Epidermal melanocyte (primary cell): ENCODE measurements at regions not wholly inside any gene's neighbourhood (a gene's known extent, or its start where the extent isn't known, plus 50 kb on each side); places are given as distances from the start of the nearest gene placed in this dataset.

Experiments used
- DNase-seq: peaks from one replicate; pipeline ENCODE4 v3.0.0; 2011; ENCODE audit warnings: low spot score; ENCODE audit not compliant: insufficient read length

DNA sequence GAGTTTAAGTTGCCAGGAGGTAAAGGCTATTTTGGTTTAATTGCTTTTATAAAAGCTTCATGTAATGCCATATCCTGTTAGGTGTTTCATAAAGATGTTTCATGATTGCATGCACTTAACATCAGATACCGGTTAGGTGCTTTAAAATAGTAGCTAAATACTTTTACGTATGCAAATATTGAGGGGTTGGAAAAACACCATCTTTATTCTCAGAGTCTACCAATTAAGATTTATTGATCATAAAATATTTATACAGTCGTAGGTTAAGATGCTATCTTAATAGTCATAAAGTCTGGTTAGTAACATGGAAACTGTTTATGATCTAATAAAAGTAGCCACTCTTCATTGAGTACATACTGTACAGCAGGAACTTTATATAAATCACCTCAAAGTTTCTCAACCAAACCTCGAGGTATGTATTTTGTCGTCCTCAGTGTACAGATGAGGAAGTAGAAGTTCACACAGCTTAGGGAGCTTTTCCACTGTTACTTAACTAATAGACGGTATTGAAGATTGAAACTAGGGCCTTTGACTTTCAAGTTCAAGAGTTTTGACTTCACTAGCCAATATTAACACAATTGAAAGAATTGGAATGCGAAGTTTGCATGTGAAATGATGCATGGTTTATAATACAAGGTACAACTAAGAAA lies 897.1 kb downstream of the GATA3 start:
- no peak for DNase-seq

DNA sequence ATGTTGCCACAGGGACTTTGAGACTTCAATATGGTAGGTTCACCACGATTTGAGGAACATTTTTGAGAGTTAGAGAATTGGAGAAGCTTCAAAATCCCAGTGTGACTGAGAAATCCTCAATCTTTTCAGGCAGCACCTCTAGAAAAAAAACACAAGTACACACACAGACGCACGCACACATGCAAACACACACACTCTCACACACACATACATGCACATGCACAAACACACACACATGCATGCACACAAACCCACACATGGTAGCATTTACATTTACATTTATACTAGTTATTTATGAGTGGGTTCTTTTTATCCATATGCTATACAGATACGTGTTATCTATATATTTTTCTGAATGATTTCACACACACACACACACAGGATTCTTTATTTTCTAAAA lies 901.9 kb downstream of the GATA3 start:
- no peak for DNase-seq

DNA sequence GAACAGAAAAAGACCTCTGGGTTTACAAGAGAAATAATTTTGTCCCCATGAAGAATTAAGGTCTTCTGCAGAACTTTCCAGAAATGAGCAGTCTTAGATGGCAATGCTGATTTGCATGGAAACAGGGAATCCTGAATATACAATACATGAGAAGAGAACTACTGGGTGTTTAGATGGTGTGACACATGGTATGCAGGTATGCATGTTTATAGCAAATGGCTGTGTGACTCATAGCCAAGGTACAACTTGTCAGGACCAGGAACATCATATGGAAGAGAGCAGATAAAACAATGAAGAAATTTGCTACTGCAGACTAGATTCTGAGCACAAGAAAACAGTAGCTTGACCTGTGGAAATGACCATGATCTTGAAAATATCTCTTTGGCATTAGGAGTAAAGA lies 907.8 kb downstream of the GATA3 start:
- DNase-seq: no peak

DNA sequence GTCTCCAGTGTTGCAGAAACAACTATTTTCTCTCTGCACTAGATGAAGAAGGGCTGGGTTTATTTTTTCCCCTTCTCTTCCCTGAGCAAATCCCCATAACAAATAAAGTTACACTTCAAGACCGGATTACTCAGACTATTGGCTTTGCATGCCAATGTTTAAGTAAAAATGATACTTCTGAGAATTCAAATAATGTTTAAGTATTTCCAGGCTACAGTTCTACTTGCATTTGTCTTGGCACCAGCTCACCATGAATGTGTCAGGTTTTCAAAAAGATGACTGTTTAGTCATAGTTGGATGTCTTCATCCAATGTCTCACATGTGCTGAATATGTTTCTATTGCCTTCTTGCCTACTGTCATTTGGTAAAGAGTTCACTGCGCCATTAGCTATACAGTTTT lies 912.6 kb downstream of the GATA3 start:
- no peak for DNase-seq

DNA sequence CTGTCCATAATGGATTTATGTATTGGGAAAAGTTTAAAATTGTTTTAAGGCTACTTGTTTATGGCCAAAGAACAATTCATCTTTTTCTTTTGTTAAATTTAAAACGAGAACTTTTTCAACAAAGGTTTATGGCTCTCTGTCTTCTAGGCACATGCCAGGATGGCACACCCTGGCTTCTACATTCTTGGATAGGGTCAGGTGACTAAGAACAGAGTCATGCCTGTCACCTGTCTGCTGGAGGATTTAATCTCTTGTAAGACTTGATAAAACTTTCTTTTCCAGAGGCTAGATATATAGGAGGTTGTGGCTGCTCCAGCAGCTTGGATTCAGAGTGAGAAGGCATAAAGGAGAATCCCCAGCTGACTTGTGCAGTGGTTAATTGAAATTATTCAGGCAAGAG lies 915.4 kb downstream of the GATA3 start:
- no peak for DNase-seq

DNA sequence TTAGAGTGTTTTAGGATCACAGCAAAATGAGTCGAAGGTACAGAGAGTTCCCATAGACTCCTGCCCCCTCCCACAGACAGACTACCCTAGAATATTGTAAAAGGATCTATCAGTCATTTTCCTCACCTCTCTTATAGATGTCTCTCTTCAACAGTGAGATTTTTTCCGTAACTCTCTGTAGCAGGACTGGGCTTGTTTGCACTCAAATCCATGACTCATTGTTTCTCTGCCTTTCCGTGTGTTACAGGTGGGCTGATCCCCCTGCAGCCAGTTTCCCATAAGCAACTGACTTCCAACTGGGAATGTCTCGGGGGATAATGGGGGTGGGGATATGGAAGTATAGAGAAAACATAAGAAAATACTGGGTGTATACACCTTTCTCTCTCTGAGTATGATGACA lies 921.0 kb downstream of the GATA3 start:
- DNase-seq: no peak

DNA sequence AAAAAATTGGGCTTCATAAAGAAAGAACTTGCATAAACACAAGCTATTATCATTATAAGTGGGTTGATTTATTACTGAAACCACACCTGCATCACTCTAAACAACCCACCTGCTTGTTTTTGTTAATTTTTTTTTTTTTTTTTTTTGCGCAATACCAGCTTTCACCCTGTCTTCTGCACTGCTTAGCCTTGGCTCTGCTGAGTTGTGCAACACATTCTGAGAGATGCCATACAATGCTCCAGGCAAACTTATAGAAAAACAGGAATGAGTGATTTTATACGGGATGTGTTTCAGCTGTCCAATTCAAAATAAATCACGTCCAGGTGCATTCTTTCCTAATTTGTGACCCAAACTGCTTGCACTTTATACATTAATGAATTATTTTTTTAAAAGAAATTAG lies 923.6 kb downstream of the GATA3 start:
- no peak for DNase-seq

DNA sequence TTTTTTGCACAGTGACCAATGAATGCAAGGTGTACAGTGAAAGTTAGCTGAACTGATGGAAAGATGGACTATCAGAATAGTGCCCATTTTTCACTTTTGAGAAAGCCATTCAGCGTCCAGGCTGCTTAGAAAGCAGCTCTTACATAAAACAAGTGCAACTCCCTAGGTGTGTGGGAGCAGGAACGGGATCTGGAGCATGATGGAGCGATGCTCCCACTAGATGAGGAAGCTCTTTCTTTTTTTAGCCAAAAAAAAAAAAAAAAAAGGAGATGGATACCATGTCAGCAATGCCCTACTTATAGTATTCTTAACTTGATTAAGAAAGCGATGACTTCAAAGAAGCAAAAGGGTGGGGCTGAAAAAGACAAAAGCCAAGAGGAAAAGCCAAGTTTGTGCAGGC lies 925.5 kb downstream of the GATA3 start:
- DNase-seq: no peak

DNA sequence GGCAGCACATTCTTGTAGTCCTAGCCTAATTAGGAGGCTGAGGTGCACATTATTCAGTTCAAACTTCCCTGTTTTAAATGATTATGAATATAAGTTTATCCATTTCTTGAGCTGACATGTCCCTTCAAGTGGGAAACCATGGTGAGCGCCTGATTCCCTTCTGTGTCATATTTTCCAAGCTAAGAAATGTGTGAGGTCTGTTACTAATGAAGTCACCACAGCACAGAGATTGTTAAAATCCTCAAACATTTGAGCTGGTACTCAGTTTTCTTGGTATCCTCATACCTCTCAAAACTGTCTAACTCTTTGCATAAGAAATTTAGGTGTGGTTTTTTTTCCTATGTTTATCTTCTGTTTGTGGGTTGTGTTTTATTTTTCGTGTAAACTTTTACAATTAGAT lies 926.8 kb downstream of the GATA3 start:
- no peak for DNase-seq

DNA sequence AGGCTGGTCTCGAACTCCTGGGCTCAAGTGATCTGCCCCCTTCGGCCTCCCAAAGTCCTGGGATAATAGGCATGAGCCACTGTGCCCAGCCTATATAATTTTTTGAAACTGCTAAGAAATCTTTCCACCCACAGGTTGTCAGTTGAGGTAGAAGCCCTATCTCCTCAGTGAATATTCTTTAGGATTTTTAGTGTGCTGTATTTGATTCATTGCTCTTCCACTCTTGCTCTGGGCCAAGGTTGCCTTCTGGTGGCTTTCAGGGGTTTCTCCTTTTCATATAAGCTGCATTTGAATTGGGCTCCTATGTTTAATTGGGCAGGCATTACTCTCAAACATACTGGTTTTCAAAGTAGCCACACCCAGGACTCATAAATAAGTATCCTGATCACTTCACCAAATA lies 931.2 kb downstream of the GATA3 start:
- no peak for DNase-seq

DNA sequence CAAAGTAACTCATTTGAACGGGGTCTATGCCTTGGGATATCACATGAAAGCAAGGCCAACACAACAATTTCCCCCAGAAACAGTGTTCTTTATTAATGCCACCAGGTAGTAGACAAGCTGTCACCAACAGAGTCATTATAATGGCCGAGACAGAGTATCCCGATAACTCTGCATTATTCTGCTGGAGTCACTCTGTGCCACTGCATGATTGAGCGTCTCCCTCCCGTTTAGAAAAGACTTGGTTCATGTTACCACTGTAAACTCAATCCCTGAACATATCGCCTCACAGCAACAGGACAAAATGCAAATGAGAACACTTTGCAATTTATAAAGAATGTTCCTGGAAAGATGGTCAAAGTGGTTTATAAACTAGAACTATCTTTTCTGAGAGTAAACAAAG lies 932.5 kb downstream of the GATA3 start:
- DNase-seq: no peak

DNA sequence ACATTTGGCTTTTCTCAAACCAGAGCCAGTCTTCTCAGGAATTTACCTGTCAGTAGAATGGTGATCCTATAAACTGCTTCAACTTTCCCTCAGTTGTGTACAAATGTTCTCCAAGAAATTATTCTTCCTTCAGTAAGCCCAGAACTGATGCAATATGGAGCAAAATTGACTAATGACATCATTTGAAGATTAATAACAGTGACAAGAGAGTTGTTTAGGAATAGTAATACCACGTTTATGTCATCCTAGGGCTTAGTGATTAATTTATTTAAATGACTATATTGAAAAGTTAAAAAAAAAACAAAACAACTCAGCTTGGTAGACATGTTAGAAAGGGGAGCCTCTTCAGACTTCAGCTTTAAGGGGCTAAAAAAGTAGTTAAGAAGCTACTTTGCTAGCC lies 933.2 kb downstream of the GATA3 start:
- no peak for DNase-seq

DNA sequence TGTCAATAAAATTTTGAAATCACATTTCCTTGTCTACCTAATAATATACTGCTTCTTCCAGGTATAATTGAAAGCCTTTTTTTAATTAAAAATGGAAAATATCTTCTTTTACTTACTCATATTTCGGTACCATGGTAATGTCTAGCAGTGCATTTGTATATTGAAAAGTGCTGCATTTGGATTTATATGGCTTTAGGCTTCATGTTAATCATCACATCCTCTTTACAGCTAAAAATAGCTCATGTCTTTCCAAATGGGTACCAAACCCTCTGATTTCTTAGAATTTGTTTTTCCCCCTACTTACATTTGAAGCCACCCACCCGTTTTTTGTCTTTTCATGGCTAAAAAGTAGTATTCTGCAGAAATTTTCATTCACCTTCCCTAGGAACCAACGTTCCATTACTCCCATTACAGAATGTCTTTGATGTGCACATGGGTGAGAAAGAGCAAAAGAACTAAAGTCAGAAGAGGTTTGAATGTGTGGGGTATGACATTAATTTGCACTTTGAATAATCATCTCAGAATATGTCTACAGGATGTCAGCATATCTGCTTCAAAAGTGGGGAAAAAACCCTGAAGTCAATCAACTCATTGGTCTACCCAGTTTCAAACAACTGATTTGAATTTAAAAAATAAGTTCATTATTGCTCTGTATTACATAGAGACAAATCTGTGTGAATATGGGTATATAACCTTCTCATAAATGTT lies 935.9 kb downstream of the GATA3 start:
- DNase-seq: no peak

DNA sequence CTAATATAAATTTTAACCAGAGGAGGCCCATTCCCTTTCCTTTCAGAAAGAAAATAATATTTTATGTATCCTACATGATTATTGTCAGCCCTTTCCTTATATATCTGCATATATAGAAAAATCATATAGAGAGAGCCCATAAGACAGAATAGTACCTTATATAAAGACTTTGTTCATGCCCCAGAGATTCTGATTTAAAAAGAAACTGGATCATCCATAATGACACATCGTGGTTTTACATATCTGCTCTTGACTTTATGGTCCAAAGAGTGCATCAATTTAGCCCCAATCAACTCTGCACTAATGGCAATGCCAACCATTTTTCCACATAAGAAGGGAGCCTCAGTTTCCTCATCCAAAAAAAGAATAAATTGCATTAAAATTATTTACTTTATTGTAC lies 937.5 kb downstream of the GATA3 start:
- no peak for DNase-seq

DNA sequence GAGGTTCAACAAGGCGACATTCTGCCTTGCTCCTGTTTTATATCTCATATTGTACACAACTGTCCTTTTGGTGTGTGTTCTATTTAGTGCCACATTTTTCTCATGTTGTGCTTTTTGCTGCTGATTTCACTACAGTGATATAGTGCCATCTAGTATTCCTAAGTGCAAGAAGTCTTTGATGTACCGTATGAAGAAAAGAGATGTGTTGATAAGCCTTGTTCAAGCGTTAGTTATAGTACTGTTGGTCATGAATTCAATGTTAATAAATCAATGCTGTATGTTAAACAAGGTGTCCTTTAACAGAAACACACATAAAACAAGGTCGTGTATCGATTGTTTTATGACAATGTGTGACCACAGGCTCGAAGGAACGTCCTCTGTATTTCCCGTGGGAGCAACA lies 939.4 kb downstream of the GATA3 start:
- DNase-seq: no peak

DNA sequence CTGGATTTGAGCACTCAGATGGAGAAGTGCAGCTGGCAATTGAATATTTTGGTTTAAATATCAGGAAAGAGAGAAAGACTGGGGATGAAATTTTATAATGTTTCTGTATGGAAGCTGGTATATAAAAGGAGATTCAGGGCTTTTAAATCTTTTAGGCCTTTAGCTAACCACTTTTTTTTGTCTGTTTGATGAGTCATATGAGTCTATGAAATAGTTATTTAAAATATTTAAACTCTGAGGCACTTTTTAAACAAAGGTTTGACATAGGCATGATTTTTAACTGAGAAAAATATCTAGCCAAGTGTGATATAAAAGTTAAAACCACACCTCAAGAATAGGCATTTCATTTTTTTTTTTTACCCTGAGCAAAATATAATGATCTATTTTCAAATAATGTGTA lies 944.3 kb downstream of the GATA3 start:
- no peak for DNase-seq

DNA sequence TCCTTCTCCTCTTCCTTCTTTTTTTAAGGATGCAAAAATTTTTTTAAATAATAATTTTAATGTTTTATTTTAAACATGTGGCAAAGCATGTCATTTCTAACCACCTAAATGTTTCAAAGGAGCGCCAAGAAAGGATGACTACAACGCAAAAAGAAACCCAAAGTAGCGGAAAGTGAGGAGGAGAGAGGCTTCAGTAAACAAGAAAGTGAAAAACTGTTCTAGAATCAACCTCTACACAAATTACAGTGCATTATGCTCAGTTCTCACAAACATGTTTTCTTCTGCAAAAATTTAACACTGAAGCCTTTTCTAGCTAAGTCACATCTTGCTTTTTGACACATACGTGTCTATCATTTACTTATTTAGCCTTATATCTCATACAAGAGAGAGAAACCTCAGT lies 948.6 kb downstream of the GATA3 start:
- DNase-seq: no peak

DNA sequence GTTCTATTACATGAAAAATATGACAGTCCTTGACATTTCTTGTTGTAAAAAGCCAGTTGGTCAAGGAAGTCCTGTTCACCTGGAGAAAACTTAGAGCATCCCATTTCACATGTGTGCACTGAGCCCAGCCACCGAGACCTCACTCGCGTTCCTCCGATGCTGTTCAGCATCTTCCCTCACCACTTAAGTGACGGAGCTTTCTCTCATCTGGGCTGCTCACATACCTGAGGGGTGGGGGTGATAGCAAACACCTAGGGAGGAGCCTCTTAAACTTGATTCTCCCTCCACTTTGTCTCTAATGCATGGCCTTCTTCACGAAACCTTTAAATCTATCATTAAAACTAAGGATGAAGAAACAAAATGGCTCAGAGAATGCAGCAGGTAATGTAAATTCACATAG lies 950.2 kb downstream of the GATA3 start:
- DNase-seq: no peak

DNA sequence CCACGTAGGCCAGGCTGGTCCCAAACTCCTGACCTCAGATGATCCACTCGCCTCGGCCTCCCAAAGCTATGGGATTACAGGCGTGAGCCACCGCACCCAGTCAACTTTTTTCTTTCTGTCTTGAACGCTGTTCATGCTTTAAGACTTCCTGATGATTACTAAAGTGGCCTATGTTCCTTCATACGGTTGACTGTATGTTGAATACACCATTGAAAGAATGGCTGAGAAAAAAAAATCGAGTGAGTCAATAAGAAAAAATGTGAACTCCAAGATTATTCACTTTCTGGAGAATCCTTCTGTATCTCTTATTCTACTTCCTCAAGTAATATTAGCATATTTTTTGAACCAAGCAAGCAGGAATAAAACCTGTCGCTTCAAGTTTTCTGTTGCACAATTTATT lies 955.0 kb downstream of the GATA3 start:
- DNase-seq: no peak

DNA sequence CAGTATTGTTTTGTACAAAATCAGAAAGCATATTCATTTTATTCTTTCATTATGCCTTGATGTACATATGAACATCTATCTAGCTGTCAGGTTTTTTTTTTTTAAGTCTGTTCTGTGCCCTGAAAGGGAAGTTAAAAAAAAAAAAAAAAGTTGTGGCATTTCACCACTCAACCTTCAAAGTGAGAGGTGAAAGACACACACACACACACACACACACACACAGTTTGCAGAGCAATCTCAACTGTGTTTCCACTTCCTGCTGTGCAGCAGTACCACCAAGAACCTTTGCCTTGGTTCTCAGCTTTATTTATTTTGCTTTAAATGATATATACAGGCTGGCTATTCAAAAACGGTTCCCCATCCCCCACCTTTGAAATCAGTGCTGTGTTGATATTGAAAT lies 955.6 kb downstream of the GATA3 start:
- no peak for DNase-seq

DNA sequence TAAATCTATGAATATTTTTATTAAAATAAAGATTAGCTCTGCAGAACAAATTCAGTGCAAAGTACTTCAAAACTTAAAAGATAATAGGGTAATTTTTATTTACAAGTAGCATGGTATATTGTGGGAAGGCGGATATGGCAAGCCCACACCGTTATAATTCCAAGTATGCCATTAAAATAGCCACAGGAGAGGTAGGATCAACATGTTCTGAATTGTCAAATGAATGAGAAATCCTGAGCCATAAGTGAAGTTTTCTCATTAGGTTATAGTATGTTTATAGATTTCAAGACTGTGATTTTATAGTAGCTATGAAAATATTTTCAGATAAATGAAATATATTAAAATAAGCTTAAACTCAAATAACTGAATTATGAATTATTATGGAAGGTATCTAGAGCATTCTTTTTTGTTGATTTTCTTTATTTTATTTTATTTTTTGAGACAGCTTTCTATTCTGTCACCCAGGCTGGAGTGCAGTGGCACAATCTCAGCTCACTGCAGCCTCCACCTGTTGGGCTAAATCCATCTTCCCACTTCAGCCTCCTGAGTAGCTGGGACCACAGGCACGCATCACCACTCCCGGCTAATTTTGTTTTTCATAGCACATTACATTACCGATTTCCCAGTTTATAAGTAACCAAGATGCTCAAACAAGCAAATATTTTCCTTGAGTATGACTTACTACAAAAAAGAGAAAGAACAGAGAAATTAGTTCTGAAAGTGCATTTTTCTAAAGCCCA lies 956.6 kb downstream of the GATA3 start:
- no peak for DNase-seq

DNA sequence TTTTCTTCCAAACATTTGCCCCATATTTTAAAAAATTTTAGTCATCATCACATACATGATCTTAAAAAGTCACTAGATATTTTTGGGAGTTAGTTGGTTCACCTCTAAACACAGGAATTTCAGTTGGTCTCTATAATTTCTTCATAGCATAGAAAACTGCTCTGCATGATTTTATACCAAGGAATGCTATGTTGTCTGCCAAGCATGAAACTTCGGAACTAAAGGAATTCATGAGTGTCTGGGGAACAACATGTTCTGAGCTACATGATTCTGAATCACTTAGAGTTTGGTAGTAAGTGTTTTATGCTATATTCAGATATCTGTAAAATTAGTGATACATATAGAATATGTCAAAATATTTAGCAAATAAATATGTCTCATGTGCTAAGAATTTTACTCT lies 957.8 kb downstream of the GATA3 start:
- DNase-seq: no peak

DNA sequence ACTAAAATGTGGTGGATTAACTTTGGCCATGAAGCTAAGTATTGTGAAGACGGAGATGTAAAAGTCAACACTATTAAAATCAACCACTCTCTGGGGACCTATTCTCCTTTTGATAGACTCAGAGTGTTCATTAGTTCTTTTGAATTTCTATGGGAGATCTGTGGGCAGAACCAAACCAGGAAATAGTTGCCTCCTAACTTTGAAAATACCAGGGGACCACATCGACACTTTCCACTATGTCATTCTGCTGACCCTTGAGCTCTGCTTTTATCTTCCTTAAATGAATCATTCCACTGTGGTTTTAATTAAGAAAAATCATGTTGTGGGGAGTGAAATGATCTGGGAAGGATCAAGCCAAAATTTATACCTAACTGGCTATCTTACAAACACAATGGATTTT lies 960.5 kb downstream of the GATA3 start:
- DNase-seq: no peak
